Right lobe of liver (tissue), 4 donors: ENCODE measurements at regions not wholly inside any gene's neighbourhood (a gene's known extent, or its start where the extent isn't known, plus 50 kb on each side); places are given as distances from the start of the nearest gene placed in this dataset.

Experiments used
- POLR2A ChIP-seq: fragments of 450-650 bp; IDR thresholded peaks from one replicate; pipeline ENCODE4 v1.6.1; 2017; ENCODE audit warnings: antibody characterized with exemption, mild to moderate bottlenecking
- TF ChIP-seq, protein P1 (sequence below), 4 donors: fragments of 200-600 bp in 3 of 4; fragments of 450-650 bp in 1 of 4; IDR thresholded peaks; one replicate each; pipeline versions ENCODE4 v1.5.1 to v1.8.0; 2016 to 2022; ENCODE audit warnings: antibody characterized with exemption in 4 of 4, mild to moderate bottlenecking in 2 of 4
- donor health status: DM: no; HTN: no; CAD: no.
- donor health status: DM: no; HTN: no; CAD: no.
- donor health status: DM: no; HTN: yes; CAD: no.

DNA sequence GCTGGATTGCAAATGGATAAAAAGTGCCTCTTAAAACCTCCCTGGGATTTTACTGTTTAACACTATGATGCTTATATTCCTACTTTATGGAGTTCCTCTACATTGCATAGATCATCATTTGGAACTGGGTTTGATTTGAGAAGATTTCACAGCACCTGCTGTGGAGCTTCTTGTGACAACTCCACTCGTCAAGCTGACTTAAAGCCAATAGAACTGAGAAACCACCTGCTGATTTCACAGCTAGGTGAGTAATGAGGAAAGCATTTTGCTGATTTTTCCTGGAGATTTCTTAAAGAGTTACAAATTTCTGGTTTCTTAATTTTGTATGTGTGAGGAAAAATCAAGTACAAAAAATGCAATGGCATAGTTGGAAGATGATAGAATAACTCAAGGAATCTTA is 739.1 kb upstream of the LRRTM1 start:
- no peak for TF ChIP-seq POLR2A
- TF ChIP-seq, protein P1, sequence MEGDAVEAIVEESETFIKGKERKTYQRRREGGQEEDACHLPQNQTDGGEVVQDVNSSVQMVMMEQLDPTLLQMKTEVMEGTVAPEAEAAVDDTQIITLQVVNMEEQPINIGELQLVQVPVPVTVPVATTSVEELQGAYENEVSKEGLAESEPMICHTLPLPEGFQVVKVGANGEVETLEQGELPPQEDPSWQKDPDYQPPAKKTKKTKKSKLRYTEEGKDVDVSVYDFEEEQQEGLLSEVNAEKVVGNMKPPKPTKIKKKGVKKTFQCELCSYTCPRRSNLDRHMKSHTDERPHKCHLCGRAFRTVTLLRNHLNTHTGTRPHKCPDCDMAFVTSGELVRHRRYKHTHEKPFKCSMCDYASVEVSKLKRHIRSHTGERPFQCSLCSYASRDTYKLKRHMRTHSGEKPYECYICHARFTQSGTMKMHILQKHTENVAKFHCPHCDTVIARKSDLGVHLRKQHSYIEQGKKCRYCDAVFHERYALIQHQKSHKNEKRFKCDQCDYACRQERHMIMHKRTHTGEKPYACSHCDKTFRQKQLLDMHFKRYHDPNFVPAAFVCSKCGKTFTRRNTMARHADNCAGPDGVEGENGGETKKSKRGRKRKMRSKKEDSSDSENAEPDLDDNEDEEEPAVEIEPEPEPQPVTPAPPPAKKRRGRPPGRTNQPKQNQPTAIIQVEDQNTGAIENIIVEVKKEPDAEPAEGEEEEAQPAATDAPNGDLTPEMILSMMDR (IDR thresholded peaks at IDR 0.05) = no peak
